ACHN (cell line): ENCODE measurements at regions not wholly inside any gene's neighbourhood (a gene's known extent, or its start where the extent isn't known, plus 50 kb on each side); places are given as distances from the start of the nearest gene placed in this dataset.

ENCODE experiments used
- DNase-seq: peaks from one replicate; pipeline ENCODE4 v3.0.0-alpha.2; 2015
- in situ Hi-C: cut with HindIII; loops from 2 replicates; pipeline ENCODE4 v1.10.0; 2017; ENCODE audit warnings: low sequenced_read_pairs, low pct_ligation_motif_present, low pct_unique_long_range_greater_than_20kb

GRCh38 chr16:56140645-56141044, 50.6 kb upstream of the GNAO1 start:
- in situ Hi-C loops, result no loop called here
- no peak for DNase-seq

- no peak for DNase-seq
- in situ Hi-C loops, result no loop called here
Measured at GRCh38 chr16:56137269-56137668, 54.0 kb upstream of the GNAO1 start.

GRCh38 chr16:56136256-56136655, 55.0 kb upstream of the GNAO1 start:
- in situ Hi-C loops, result no loop called here
- DNase-seq, result no peak

GRCh38 chr16:56134790-56135189, 56.5 kb upstream of the GNAO1 start:
- in situ Hi-C loops, result no loop called here
- no peak for DNase-seq

GRCh38 chr16:56125922-56126321, 65.4 kb upstream of the GNAO1 start:
- no peak for DNase-seq
- in situ Hi-C loops, result no loop called here

GRCh38 chr16:56122251-56122650, 69.0 kb upstream of the GNAO1 start:
- no peak for DNase-seq
- in situ Hi-C loops, result no loop called here

GRCh38 chr16:56121156-56121500, 70.2 kb upstream of the GNAO1 start:
- in situ Hi-C loops, result no loop called here
- no peak for DNase-seq

GRCh38 chr16:56120447-56121155, 70.7 kb upstream of the GNAO1 start:
- no peak for DNase-seq
- in situ Hi-C loops, result no loop called here

- no peak for DNase-seq
- in situ Hi-C loops, result no loop called here
Measured at GRCh38 chr16:56119133-56119532, 72.2 kb upstream of the GNAO1 start.

- no peak for DNase-seq
- in situ Hi-C loops, result no loop called here
Measured at GRCh38 chr16:56116577-56116964, 74.7 kb upstream of the GNAO1 start.

GRCh38 chr16:56115817-56116576, 75.3 kb upstream of the GNAO1 start:
- no peak for DNase-seq
- in situ Hi-C loops, result no loop called here

GRCh38 chr16:56113223-56113622, 78.1 kb upstream of the GNAO1 start:
- no peak for DNase-seq
- in situ Hi-C loops, result no loop called here

GRCh38 chr16:56111100-56111499, 80.2 kb upstream of the GNAO1 start:
- DNase-seq, result no peak
- in situ Hi-C loops, result no loop called here

GRCh38 chr16:56109994-56110393, 81.3 kb upstream of the GNAO1 start:
- in situ Hi-C loops, result no loop called here
- no peak for DNase-seq

GRCh38 chr16:56109205-56109604, 82.1 kb upstream of the GNAO1 start:
- in situ Hi-C loops, result no loop called here

GRCh38 chr16:56108724-56109123, 82.6 kb upstream of the GNAO1 start:
- in situ Hi-C loops, result no loop called here
- no peak for DNase-seq

More at GRCh38 chr16:56109205-56109604, 82.1 kb upstream of the GNAO1 start:
- no peak for DNase-seq

- no peak for DNase-seq
- in situ Hi-C loops, result no loop called here
Measured at GRCh38 chr16:56108056-56108471, 83.2 kb upstream of the GNAO1 start.

- no peak for DNase-seq
- in situ Hi-C loops, result no loop called here
Measured at GRCh38 chr16:56106527-56106926, 84.8 kb upstream of the GNAO1 start.

- DNase-seq, result no peak
- in situ Hi-C loops, result no loop called here
Measured at GRCh38 chr16:56102906-56103305, 88.4 kb upstream of the GNAO1 start.

GRCh38 chr16:56102183-56102686, 89.1 kb upstream of the GNAO1 start:
- in situ Hi-C loops, result no loop called here
- no peak for DNase-seq
